K562 (cell line): ENCODE measurements at regions not wholly inside any gene's neighbourhood (a gene's known extent, or its start where the extent isn't known, plus 50 kb on each side); places are given as distances from the start of the nearest gene placed in this dataset.

Experiments used
- ATAC-seq: fragments of 200-7000 bp; cut with Tn5 transposase; 3 replicates; pipeline ENCODE4 v1.9.1; 2020; ENCODE audit warnings: moderate library complexity
- BruUV-seq: library from RNA; stranded (reverse); fragments of 400-500 nt; replicated peaks from 2 replicates; lab custom pipeline; 2021; lab: Mats Ljungman, UMichigan
- CTCF ChIA-PET: fragments of 300-600 bp; formaldehyde crosslinking; extraction: SDS; loops from one replicate; lab custom pipeline; 2021; ENCODE audit warnings: low intra/inter-chr PET ratio; lab: Yijun Ruan, JAX
- POLR2A ChIA-PET: fragments of 300-600, 350-650 bp; sonication (Branson Sonifier 250); formaldehyde crosslinking; extraction: SDS; loops from one replicate; lab custom pipeline; 2021; ENCODE audit warnings: antibody characterized with exemption, inconsistent platforms; lab: Yijun Ruan, JAX
- DNase-seq, 4 experiments: peaks; one replicate each; pipeline versions ENCODE4 v3.0.0 to v3.0.0-alpha.2; 2011 to 2018; ENCODE audit warnings: low spot score in 3 of 4, mixed read lengths in 3 of 4; ENCODE audit errors: extremely low read depth in 1 of 4
- FAIRE-seq: peaks from 2 replicates; lab custom pipeline; 2011; peaks lifted over from hg19 to GRCh38; lab: Jason Lieb, UNC
- H2AFZ ChIP-seq: 2 replicates; pipeline ENCODE4 v1.6.0; 2011; ENCODE audit warnings: low read depth, low read length, control low read depth, inconsistent platforms
- H3K27ac ChIP-seq: fragments of 200-600 bp; 3 replicates; pipeline ENCODE4 v1.8.0; 2011; ENCODE audit warnings: low read depth, mild to moderate bottlenecking, control low read depth, inconsistent platforms, low read length, moderate library complexity, mixed read lengths; ENCODE audit errors: extremely low read depth
- H3K27me3 ChIP-seq, 2 experiments: fragments of 300-600 bp in 1 of 2; 2 replicates in 1 of 2; 3 replicates in 1 of 2; pipeline versions ENCODE4 v1.6.0 to v1.8.0; 2011; ENCODE audit warnings: inconsistent platforms in 2 of 2, low read length in 2 of 2, mild to moderate bottlenecking in 1 of 2, mixed read lengths in 1 of 2, moderate library complexity in 1 of 2; ENCODE audit not compliant: control insufficient read depth in 2 of 2, insufficient read depth in 2 of 2
- H3K36me3 ChIP-seq: fragments of 300-600 bp; 3 replicates; pipeline ENCODE4 v1.8.0; 2011; ENCODE audit warnings: mild to moderate bottlenecking, low read length, inconsistent platforms; ENCODE audit not compliant: control insufficient read depth, insufficient read depth
- H3K4me1 ChIP-seq, 2 experiments: fragments of 200-600 bp in 1 of 2; replicated peaks in 1 of 2; 2 replicates in 1 of 2; 3 replicates in 1 of 2; pipeline versions ENCODE4 v1.5.1 to v1.8.0; 2011; ENCODE audit warnings: inconsistent platforms in 2 of 2, low read length in 2 of 2, mild to moderate bottlenecking in 1 of 2, mixed read lengths in 1 of 2, moderate library complexity in 1 of 2; ENCODE audit not compliant: control insufficient read depth in 2 of 2, insufficient read depth in 2 of 2
- H3K4me2 ChIP-seq: 2 replicates; pipeline ENCODE4 v1.6.1; 2011; ENCODE audit warnings: low read length, control low read depth, inconsistent platforms, mixed read lengths; ENCODE audit not compliant: insufficient read depth
- H3K4me3 ChIP-seq: fragments of 200-600 bp; sonication (generic), shearing (Covaris generic); 2 replicates; pipeline ENCODE4 v1.5.1; 2016; ENCODE audit warnings: control low read depth, inconsistent platforms
- H3K79me2 ChIP-seq: fragments of 200-600 bp; 3 replicates; pipeline ENCODE4 v1.8.0; 2011; ENCODE audit warnings: low read length, inconsistent platforms; ENCODE audit not compliant: control insufficient read depth, insufficient read depth
- H3K9ac ChIP-seq, 2 experiments: 2 replicates each; pipeline versions ENCODE4 v1.6.0 to v1.6.1; 2011; ENCODE audit warnings: low read depth in 2 of 2, low read length in 2 of 2, control low read depth in 1 of 2, inconsistent platforms in 1 of 2, mild to moderate bottlenecking in 1 of 2, mixed read lengths in 1 of 2; ENCODE audit not compliant: insufficient read depth in 1 of 2
- H3K9me1 ChIP-seq: one replicate; pipeline ENCODE4 v1.6.0; 2011; ENCODE audit warnings: inconsistent platforms, mild to moderate bottlenecking, low read length, moderate library complexity; ENCODE audit not compliant: control insufficient read depth, insufficient read depth
- H3K9me3 ChIP-seq: replicated peaks from 2 replicates; pipeline ENCODE4 v1.5.1; 2011; ENCODE audit warnings: low read depth, low read length, inconsistent platforms; ENCODE audit not compliant: control insufficient read depth, insufficient read depth
- H4K20me1 ChIP-seq: replicated peaks from 2 replicates; pipeline ENCODE4 v1.6.1; 2011; ENCODE audit warnings: low read length, inconsistent platforms, mixed read lengths; ENCODE audit not compliant: control insufficient read depth, insufficient read depth
- ARID1B ChIP-seq: fragments of 450-650 bp; IDR thresholded peaks from 2 replicates; pipeline ENCODE4 v1.6.1; 2016; ENCODE audit warnings: antibody characterized with exemption, mild to moderate bottlenecking, inconsistent platforms
- ATF3 ChIP-seq, 2 experiments: fragments of 450-650 bp in 1 of 2; sonication (generic) in 1 of 2; formaldehyde crosslinking in 1 of 2; IDR thresholded peaks in 1 of 2; conservative IDR thresholded peaks in 1 of 2; 2 replicates each; pipeline versions ENCODE4 v1.6.1 to v1.8.1; 2016 to 2023; ENCODE audit warnings: mild to moderate bottlenecking in 2 of 2, moderate library complexity in 2 of 2, inconsistent platforms in 1 of 2, missing genetic modification reagents in 1 of 2
- BCLAF1 ChIP-seq, 2 experiments: fragments of 450-650 bp in 1 of 2; IDR thresholded peaks; 2 replicates each; pipeline ENCODE4 v1.6.1; 2011 to 2017; ENCODE audit warnings: low read depth in 2 of 2, antibody characterized with exemption in 1 of 2, borderline replicate concordance in 1 of 2, low read length in 1 of 2, mild to moderate bottlenecking in 1 of 2, mixed read lengths in 1 of 2; ENCODE audit not compliant: control insufficient read depth in 1 of 2
- CBFA2T2 ChIP-seq: fragments of 450-650 bp; conservative IDR thresholded peaks from 2 replicates; pipeline ENCODE4 v1.6.1; 2017; ENCODE audit warnings: mild to moderate bottlenecking
- ELF1 ChIP-seq: fragments of 200-800 bp; sonication (Bioruptor generic); IDR thresholded peaks from 2 replicates; pipeline ENCODE4 v1.6.1; 2016; ENCODE audit warnings: missing genetic modification characterization, missing compliant biosample characterization
- HNRNPH1 ChIP-seq: fragments of 200-400 bp; formaldehyde crosslinking; optimal IDR thresholded peaks from 2 replicates; pipeline ENCODE3; 2017; ENCODE audit warnings: low read depth, mild to moderate bottlenecking, low read length, moderate library complexity
- HNRNPUL1 ChIP-seq: fragments of 200-400 bp; formaldehyde crosslinking; IDR thresholded peaks from 2 replicates; pipeline ENCODE4 v1.6.1; 2017; ENCODE audit warnings: low read length
- NONO ChIP-seq, 2 experiments: fragments of 200-400 bp in 1 of 2; fragments of 450-650 bp in 1 of 2; formaldehyde crosslinking in 1 of 2; IDR thresholded peaks; 2 replicates each; pipeline ENCODE4 v1.6.1; 2017; ENCODE audit warnings: low read depth in 2 of 2, mild to moderate bottlenecking in 2 of 2, moderate library complexity in 2 of 2, low read length in 1 of 2
- THRAP3 ChIP-seq: fragments of 450-650 bp; IDR thresholded peaks from 2 replicates; pipeline ENCODE4 v1.6.1; 2016; ENCODE audit warnings: mild to moderate bottlenecking, inconsistent platforms, borderline replicate concordance
- ZNF507 ChIP-seq: conservative IDR thresholded peaks from 2 replicates; pipeline ENCODE4 v1.6.1; 2017; ENCODE audit warnings: missing genetic modification characterization, missing compliant biosample characterization
- ZNF785 ChIP-seq: fragments of 250-450 bp; sonication (Bioruptor Pico); IDR thresholded peaks from 2 replicates; pipeline ENCODE4 v1.4.0; 2020; ENCODE audit warnings: mild to moderate bottlenecking
- WGBS: fragments of 100-300 bp; shearing (Covaris generic); methylation state at CpG from one replicate; pipeline ENCODE4 v1.1.6; 2016; ENCODE audit warnings: low coverage, mixed read lengths; ENCODE audit not compliant: insufficient coverage; ENCODE audit errors: missing lambda C conversion rate; 5-methylcytosine and 5-hydroxymethylcytosine counted together
- in situ Hi-C: fragments of 300-500 bp; cut with MboI; formaldehyde crosslinking; loops from 4 replicates; pipeline ENCODE4 v1.15.0; 2018; ENCODE audit warnings: inconsistent platforms, mixed read lengths
- intact Hi-C: fragments of 100-400 bp; cut with micrococcal nuclease; formaldehyde crosslinking; loops from 2 replicates; pipeline ENCODE4 v1.14.2; 2022
- TF ChIP-seq, protein P1 (sequence below): fragments of 250-450 bp; sonication (Bioruptor Pico); IDR thresholded peaks from 2 replicates; pipeline ENCODE4 v1.9.0; 2021; ENCODE audit warnings: mild to moderate bottlenecking, inconsistent platforms

GRCh38 chr5:106843812-106844416 is 826.8 kb downstream of the EFNA5 start:
- Histone ChIP-seq H2AFZ (no peak overlapping the region), H3K79me2 (no peaks in the 10 kb centered on the region), H3K36me3 (no peaks in the 10 kb centered on the region), H3K9me3 (no peaks in the 10 kb centered on the region), H3K27ac (no peak overlapping the region), H3K4me2 (no peak overlapping the region), H3K4me1 (no peaks in the 10 kb centered on the region), H4K20me1 (no peaks in the 10 kb centered on the region), H3K9ac (no peak overlapping the region), H3K4me3 (no peak overlapping the region), H3K27me3 (no peaks in the 10 kb centered on the region), H3K9me1 (no peaks in the 10 kb centered on the region)
- FAIRE-seq, result no peak
- no TSS peak for BruUV-seq
- ChIA-PET POLR2A (no interaction called here), CTCF (no interaction called here)
- DNase-seq, result no peak
- intact Hi-C loops, result no loop called here
- 0% methylated on average over 4 of the region's 4 CpGs for WGBS
- no peak for ATAC-seq
- in situ Hi-C loops, result no loop called here
- no peak for TF ChIP-seq ZNF507 (tag)
- TF ChIP-seq ZNF785 (CRISPR knock-in tag), result no peak
- no peak for TF ChIP-seq HNRNPH1
- no peak for TF ChIP-seq HNRNPUL1
- TF ChIP-seq, protein P1, sequence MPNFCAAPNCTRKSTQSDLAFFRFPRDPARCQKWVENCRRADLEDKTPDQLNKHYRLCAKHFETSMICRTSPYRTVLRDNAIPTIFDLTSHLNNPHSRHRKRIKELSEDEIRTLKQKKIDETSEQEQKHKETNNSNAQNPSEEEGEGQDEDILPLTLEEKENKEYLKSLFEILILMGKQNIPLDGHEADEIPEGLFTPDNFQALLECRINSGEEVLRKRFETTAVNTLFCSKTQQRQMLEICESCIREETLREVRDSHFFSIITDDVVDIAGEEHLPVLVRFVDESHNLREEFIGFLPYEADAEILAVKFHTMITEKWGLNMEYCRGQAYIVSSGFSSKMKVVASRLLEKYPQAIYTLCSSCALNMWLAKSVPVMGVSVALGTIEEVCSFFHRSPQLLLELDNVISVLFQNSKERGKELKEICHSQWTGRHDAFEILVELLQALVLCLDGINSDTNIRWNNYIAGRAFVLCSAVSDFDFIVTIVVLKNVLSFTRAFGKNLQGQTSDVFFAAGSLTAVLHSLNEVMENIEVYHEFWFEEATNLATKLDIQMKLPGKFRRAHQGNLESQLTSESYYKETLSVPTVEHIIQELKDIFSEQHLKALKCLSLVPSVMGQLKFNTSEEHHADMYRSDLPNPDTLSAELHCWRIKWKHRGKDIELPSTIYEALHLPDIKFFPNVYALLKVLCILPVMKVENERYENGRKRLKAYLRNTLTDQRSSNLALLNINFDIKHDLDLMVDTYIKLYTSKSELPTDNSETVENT, result no peak
- no peak for TF ChIP-seq NONO (IDR thresholded peaks at IDR 0.05; ENCODE audit: low read depth in 2 of 2, low read length in 1 of 2)
- no peak for TF ChIP-seq ATF3 (IDR thresholded peaks at IDR 0.05)
- TF ChIP-seq ATF3 (CRISPR knock-in tag; conservative IDR thresholded peaks at IDR 0.05), result no peak
- no peak for TF ChIP-seq BCLAF1 (IDR thresholded peaks at IDR 0.05; ENCODE audit: borderline replicate concordance in 1 of 2, control insufficient read depth in 1 of 2, low read depth in 2 of 2, low read length in 1 of 2)
- TF ChIP-seq ARID1B, result no peak
- TF ChIP-seq ELF1 (tag), result no peak
- TF ChIP-seq CBFA2T2, result no peak
- no peak for TF ChIP-seq THRAP3
